Muscle layer of colon (tissue), 2 donors: ENCODE measurements at regions not wholly inside any gene's neighbourhood (a gene's known extent, or its start where the extent isn't known, plus 50 kb on each side); places are given as distances from the start of the nearest gene placed in this dataset.

Experiments used
- H3K27ac ChIP-seq: one replicate; pipeline ENCODE4 v1.7.0; 2013; ENCODE audit warnings: low read depth, mild to moderate bottlenecking, low read length, moderate library complexity
- H3K27me3 ChIP-seq, 2 donors: one replicate each; pipeline ENCODE4 v1.7.0; 2013; ENCODE audit warnings: low read length in 2 of 2, mild to moderate bottlenecking in 2 of 2; ENCODE audit not compliant: insufficient read depth in 2 of 2, control insufficient read depth in 1 of 2
- H3K36me3 ChIP-seq: one replicate; pipeline ENCODE4 v1.7.0; 2013; ENCODE audit warnings: mild to moderate bottlenecking, low read length; ENCODE audit not compliant: insufficient read depth
- H3K4me1 ChIP-seq: one replicate; pipeline ENCODE4 v1.7.0; 2013; ENCODE audit warnings: mild to moderate bottlenecking, low read length; ENCODE audit not compliant: insufficient read depth
- H3K4me3 ChIP-seq, 2 donors: one replicate each; pipeline ENCODE4 v1.7.0; 2013; ENCODE audit warnings: low read length in 2 of 2, low read depth in 1 of 2, mild to moderate bottlenecking in 1 of 2, moderate library complexity in 1 of 2
- H3K9ac ChIP-seq: one replicate; pipeline ENCODE4 v1.7.0; 2013; ENCODE audit warnings: low read length
- H3K9me3 ChIP-seq: one replicate; pipeline ENCODE4 v1.7.0; 2013; ENCODE audit warnings: mild to moderate bottlenecking, low read length
- donor health status: abdominal sarcoma.
- donor health status: Adenocarcinoma of cecum.

GRCh38 chr4:104418286-104418685, 76.4 kb downstream of the CXXC4 start:
- Histone ChIP-seq H3K4me3 (no peak overlapping the region), H3K27me3 (no peaks in the 10 kb centered on the region), H3K9me3 (no peaks in the 10 kb centered on the region), H3K27ac (no peak overlapping the region), H3K36me3 (no peaks in the 10 kb centered on the region), H3K4me1 (no peaks in the 10 kb centered on the region), H3K9ac (no peak overlapping the region)

DNA sequence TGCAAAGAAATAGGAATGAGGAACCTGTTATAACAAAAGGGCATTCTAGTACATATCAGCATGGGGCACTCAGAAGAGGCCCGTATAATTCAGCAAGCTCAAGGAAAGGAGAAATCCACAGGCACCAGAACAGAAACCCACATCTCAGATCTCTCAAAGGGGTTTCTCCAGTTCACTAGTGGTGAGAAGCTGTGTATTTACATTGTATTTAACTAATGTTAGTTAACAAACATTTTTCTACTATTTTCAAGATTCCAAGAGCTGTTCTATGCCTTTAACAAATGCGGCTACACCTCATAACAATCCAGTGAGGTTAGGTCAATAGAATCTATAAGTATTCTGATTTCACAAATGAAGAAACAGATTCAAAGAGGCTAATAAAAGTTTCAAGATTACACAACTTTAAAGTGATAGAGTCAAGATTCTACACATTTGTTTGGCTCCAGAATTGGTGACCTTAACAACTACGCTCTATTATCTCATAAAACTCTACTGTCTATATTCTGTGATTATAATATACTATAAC, 77.3 kb downstream of the CXXC4 start:
- Histone ChIP-seq H3K27ac (no peak overlapping the region), H3K4me1 (no peaks in the 10 kb centered on the region), H3K4me3 (no peak overlapping the region), H3K36me3 (no peaks in the 10 kb centered on the region), H3K27me3 (no peaks in the 10 kb centered on the region), H3K9me3 (no peaks in the 10 kb centered on the region), H3K9ac (no peak overlapping the region)

DNA sequence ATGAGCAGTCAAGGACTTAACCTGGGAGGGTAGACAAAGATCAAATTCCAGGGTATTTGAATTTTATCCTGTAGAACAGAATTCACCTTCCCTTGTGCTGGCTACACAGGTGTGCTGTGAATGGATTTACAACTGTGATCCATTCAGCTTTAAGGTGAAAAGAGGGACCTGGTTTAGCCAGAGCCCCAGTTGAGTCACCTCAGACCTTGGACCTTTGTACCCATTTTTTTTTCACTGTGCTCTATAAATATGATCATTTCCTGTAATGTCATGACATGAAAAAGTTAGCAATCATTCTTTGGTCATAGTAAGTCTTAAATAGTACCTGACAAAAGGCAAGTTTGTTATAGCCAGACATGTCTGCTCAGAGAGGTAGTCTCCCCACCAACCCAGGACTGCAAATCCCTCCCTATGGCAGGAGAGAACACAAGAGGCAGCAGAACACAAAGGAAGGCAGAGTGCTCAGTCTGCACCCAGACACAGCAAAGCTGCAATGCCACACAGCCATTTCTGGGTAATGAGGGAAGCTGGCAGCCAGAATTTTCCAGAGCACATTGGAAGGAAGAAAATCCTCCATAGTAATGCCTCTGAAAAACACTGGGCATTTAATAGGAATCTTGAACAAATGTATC, 77.9 kb downstream of the CXXC4 start:
- no peaks in the 10 kb centered on the region for H3K9me3 ChIP-seq
- H3K4me1 ChIP-seq: no peaks in the 10 kb centered on the region
- H3K27me3 ChIP-seq: no peaks in the 10 kb centered on the region
- H3K27ac ChIP-seq: no peak overlapping the region
- no peaks in the 10 kb centered on the region for H3K36me3 ChIP-seq
- no peak overlapping the region for H3K4me3 ChIP-seq
- no peak overlapping the region for H3K9ac ChIP-seq

DNA sequence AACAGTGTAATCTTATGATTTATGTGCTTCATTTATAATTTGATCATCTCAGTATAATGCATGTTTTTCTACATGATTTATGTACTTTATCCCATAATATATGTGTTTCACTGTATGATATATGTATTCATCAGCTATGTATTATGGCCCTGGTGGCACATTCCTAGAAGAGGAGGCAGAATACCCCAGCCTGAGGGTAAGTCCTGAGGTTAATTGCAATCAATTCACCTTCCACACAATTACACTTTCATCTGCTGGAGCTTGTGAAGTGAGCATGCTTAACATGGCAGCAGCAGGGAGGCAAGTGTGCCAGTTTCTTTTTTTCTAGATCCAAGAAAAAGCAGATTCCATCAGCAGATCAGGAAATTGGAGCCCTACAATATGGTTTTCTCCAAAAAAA, 81.2 kb downstream of the CXXC4 start:
- Histone ChIP-seq H3K36me3 (no peaks in the 10 kb centered on the region), H3K27me3 (no peaks in the 10 kb centered on the region)

DNA sequence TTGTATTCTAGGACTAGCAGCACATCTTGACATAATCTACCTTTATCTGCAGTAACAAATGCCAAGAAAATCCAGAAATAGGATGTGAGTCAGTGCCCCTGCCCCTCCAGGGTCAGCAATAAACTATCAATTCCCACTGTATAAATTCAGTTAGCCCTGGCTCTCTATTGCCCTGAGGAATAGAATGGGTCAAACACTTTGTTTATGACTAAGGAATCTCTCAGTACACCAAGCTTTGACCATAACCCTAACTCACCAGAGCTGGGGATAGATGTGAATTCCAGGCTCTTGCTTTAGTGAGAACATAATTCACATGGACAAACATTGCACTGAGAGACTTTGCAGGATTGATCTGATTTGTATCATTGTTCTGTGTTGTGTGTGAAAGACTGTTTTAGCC, 82.3 kb downstream of the CXXC4 start:
- no peaks in the 10 kb centered on the region for H3K4me1 ChIP-seq
- no peak overlapping the region for H3K4me3 ChIP-seq
- H3K27me3 ChIP-seq: no peaks in the 10 kb centered on the region
- H3K36me3 ChIP-seq: no peaks in the 10 kb centered on the region
- no peak overlapping the region for H3K9ac ChIP-seq
- H3K27ac ChIP-seq: no peak overlapping the region
- no peaks in the 10 kb centered on the region for H3K9me3 ChIP-seq

More for the DNA sequence above, 81.2 kb downstream of the CXXC4 start:
- no peaks in the 10 kb centered on the region for H3K4me1 ChIP-seq
- no peaks in the 10 kb centered on the region for H3K9me3 ChIP-seq
- H3K27ac ChIP-seq: no peak overlapping the region
- no peak overlapping the region for H3K9ac ChIP-seq
- no peak overlapping the region for H3K4me3 ChIP-seq

DNA sequence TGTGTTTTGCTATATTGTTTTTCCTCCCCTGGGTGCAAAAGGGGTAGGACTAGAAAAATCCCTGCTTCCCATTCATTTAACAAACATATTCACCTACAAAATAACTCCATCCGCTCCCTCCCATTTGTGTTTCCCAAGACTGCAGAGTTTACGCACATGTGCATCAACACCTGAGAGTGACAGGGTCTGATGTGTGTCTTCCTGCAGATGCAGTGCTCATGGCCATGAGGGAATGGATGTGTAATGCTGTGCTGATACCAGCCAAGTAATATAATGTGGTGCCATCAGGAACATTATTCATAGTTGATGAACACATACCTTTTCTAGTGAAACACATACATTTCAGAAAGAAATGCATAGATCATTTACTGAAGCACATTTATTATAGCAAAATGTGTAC, 83.2 kb downstream of the CXXC4 start:
- H3K4me1 ChIP-seq: no peaks in the 10 kb centered on the region
- no peak overlapping the region for H3K9ac ChIP-seq

DNA sequence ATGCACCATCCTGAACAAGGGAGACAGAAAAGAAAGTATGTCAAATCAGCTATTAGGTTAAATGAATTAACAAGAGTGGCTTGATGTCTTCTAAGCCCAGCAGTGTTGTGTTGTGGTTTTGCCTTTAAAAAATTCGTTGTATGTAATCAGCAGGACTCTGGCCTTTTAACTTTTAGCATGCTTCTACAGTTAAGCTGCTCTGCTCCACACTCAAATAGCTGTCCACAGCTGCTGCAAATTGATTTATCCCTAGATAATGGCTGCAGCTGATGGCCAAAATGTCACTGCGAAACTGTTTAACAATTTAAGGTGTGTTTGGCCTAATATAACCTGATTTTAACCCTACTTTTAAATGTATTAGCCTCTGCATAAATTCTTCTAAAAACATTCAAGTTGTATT, 85.8 kb downstream of the CXXC4 start:
- Histone ChIP-seq H3K4me1 (no peaks in the 10 kb centered on the region), H3K9me3 (no peaks in the 10 kb centered on the region), H3K36me3 (no peaks in the 10 kb centered on the region), H3K4me3 (no peak overlapping the region), H3K9ac (no peak overlapping the region), H3K27me3 (no peaks in the 10 kb centered on the region), H3K27ac (no peak overlapping the region)

More for the DNA sequence above, 83.2 kb downstream of the CXXC4 start:
- Histone ChIP-seq H3K27me3 (no peaks in the 10 kb centered on the region), H3K4me3 (no peak overlapping the region), H3K9me3 (no peaks in the 10 kb centered on the region), H3K27ac (no peak overlapping the region), H3K36me3 (no peaks in the 10 kb centered on the region)

- Histone ChIP-seq H3K4me3 (no peak overlapping the region), H3K9me3 (no peaks in the 10 kb centered on the region), H3K4me1 (no peaks in the 10 kb centered on the region), H3K27me3 (no peaks in the 10 kb centered on the region), H3K27ac (no peak overlapping the region), H3K9ac (no peak overlapping the region), H3K36me3 (no peaks in the 10 kb centered on the region)
Observed at GRCh38 chr4:104404361-104404760, 90.3 kb downstream of the CXXC4 start.

- peaks cover 5% of the 10 kb centered on the region for H3K4me1 ChIP-seq
- no peak overlapping the region for H3K27ac ChIP-seq
- no peak overlapping the region for H3K4me3 ChIP-seq
- H3K9ac ChIP-seq: no peak overlapping the region
- H3K36me3 ChIP-seq: no peaks in the 10 kb centered on the region
- H3K27me3 ChIP-seq: no peaks in the 10 kb centered on the region
- H3K9me3 ChIP-seq: no peaks in the 10 kb centered on the region
Observed at GRCh38 chr4:104395168-104395614, 99.5 kb downstream of the CXXC4 start.

GRCh38 chr4:104394406-104395167, 100.1 kb downstream of the CXXC4 start:
- Histone ChIP-seq H3K27me3 (no peaks in the 10 kb centered on the region), H3K27ac (no peak overlapping the region), H3K4me3 (peak overlapping the region in 1 of 2 donors; percentile 24), H3K4me1 (peaks cover 5% of the 10 kb centered on the region), H3K36me3 (no peaks in the 10 kb centered on the region), H3K9me3 (no peaks in the 10 kb centered on the region), H3K9ac (no peak overlapping the region)

DNA sequence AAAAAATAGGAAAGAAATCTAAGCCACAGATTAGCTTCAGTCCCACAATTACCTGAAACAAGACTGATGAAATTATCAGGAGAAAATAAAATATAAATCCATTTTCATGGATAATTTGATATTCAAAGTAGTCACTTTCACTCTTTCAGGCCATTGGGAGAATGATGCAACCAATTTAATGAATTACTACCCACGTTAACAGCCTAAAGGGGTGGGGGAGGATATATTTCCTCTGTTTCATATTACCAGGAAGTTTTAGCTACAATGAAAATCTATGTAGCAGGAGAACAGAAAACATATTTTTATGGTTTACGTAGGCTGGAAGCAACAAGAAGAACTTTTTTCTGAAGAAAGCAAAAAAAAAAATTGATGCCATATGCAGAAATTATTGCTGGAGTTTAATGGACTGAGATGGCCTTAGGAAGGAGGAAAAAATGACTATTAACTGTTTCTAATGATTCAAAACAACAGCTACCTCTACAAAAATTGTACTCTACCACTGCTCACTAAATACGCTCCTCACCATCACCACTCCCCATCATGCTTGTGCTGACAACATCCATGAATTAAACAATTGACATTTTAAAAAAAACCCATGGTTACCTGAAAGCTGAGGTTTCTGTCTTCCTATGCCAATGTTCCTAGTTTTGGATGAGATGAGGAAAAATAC, 100.9 kb downstream of the CXXC4 start:
- Histone ChIP-seq H3K27me3 (no peaks in the 10 kb centered on the region), H3K4me1 (peaks cover 5% of the 10 kb centered on the region), H3K9ac (no peak overlapping the region), H3K9me3 (no peaks in the 10 kb centered on the region), H3K36me3 (no peaks in the 10 kb centered on the region), H3K4me3 (no peak overlapping the region), H3K27ac (no peak overlapping the region)
